H1 (cell line): ENCODE measurements at regions not wholly inside any gene's neighbourhood (a gene's known extent, or its start where the extent isn't known, plus 50 kb on each side); places are given as distances from the start of the nearest gene placed in this dataset.

Experiments used
- CHD7 ChIP-seq: fragments of 300-600 bp; sonication (generic); IDR thresholded peaks from 2 replicates; pipeline ENCODE4 v1.7.1; 2012; ENCODE audit warnings: low read length, moderate library complexity, mild to moderate bottlenecking, inconsistent platforms; ENCODE audit not compliant: insufficient replicate concordance
- EP300 ChIP-seq, 2 experiments: IDR thresholded peaks; 1 replicate in 1 of 2; 2 replicates in 1 of 2; pipeline ENCODE4 v1.6.1; 2011 to 2012; ENCODE audit warnings: low read depth in 2 of 2, low read length in 2 of 2, mild to moderate bottlenecking in 2 of 2, borderline replicate concordance in 1 of 2, inconsistent platforms in 1 of 2, moderate library complexity in 1 of 2
- MAX ChIP-seq: IDR thresholded peaks from 2 replicates; pipeline ENCODE4 v1.6.1; 2012; ENCODE audit warnings: inconsistent platforms
- RXRA ChIP-seq: IDR thresholded peaks from 2 replicates; pipeline ENCODE4 v1.6.1; 2011; ENCODE audit warnings: low read depth, mild to moderate bottlenecking, low read length, moderate library complexity; ENCODE audit not compliant: insufficient read depth

GRCh38 chr12:19760611-19761010, 321.3 kb downstream of the AEBP2 start (continued):
- TF ChIP-seq CHD7: no peak
- no peak for TF ChIP-seq RXRA
- no peak for TF ChIP-seq MAX
- TF ChIP-seq EP300 (IDR thresholded peaks at IDR 0.05; ENCODE audit: borderline replicate concordance in 1 of 2, low read depth in 2 of 2, low read length in 2 of 2): no peak
